GM12878 (cell line): ENCODE measurements at regions not wholly inside any gene's neighbourhood (a gene's known extent, or its start where the extent isn't known, plus 50 kb on each side); places are given as distances from the start of the nearest gene placed in this dataset.

Experiments used
- ATAC-seq: fragments of 200-7000 bp; cut with Tn5 transposase; 3 replicates; pipeline ENCODE4 v1.9.1; 2020; ENCODE audit warnings: mild to moderate bottlenecking, moderate library complexity
- BruUV-seq: library from RNA; stranded (reverse); fragments of 400-500 nt; replicated peaks from 2 replicates; lab custom pipeline; 2021; lab: Mats Ljungman, UMichigan
- CTCF ChIA-PET: fragments of 300-600 bp; sonication (Branson Sonifier 250); formaldehyde crosslinking; extraction: SDS; loops from one replicate; lab custom pipeline; 2021; ENCODE audit warnings: inconsistent platforms; lab: Yijun Ruan, JAX
- POLR2A ChIA-PET: fragments of 350-600 bp; formaldehyde crosslinking; extraction: SDS; loops from one replicate; lab custom pipeline; 2021; ENCODE audit warnings: inconsistent platforms; lab: Charles Lee
- RAD21 ChIA-PET: fragments of 300-600 bp; sonication (Branson Sonifier 250); formaldehyde crosslinking; loops from one replicate; lab custom pipeline; 2023; ENCODE audit warnings: antibody characterized with exemption; ENCODE audit not compliant: unreplicated experiment; lab: Charles Lee
- SMC1A ChIA-PET: fragments of 300-600 bp; sonication (Branson Sonifier 250); formaldehyde crosslinking; loops from one replicate; lab custom pipeline; 2023; ENCODE audit not compliant: unreplicated experiment, uncharacterized antibody; lab: Charles Lee
- DNase-seq: peaks from one replicate; pipeline ENCODE4 v3.0.0-alpha.2; 2011; ENCODE audit warnings: low read depth, low spot score
- FAIRE-seq: peaks from 3 replicates; lab custom pipeline; 2011; peaks lifted over from hg19 to GRCh38; lab: Jason Lieb, UNC
- H2AFZ ChIP-seq: 2 replicates; pipeline ENCODE4 v1.6.0; 2011; ENCODE audit warnings: low read depth, low read length, control low read depth; ENCODE audit not compliant: control insufficient read depth
- H3K27ac ChIP-seq: 2 replicates; pipeline ENCODE4 v1.5.1; 2011; ENCODE audit warnings: control low read depth; ENCODE audit not compliant: control insufficient read depth, insufficient read depth
- H3K27me3 ChIP-seq, 2 experiments: replicated peaks in 1 of 2; 2 replicates each; pipeline versions ENCODE4 v1.6.0 to v1.6.1; 2011; ENCODE audit warnings: low read length in 1 of 2; ENCODE audit not compliant: control insufficient read depth in 2 of 2, insufficient read depth in 2 of 2
- H3K36me3 ChIP-seq, 2 experiments: 2 replicates each; pipeline ENCODE4 v1.5.1; 2011; ENCODE audit warnings: low read length in 1 of 2; ENCODE audit not compliant: control insufficient read depth in 2 of 2, insufficient read depth in 2 of 2
- H3K4me1 ChIP-seq: 2 replicates; pipeline ENCODE4 v1.6.1; 2011; ENCODE audit warnings: mild to moderate bottlenecking, low read length, moderate library complexity, mixed read lengths; ENCODE audit not compliant: control insufficient read depth, insufficient read depth
- H3K4me2 ChIP-seq: 2 replicates; pipeline ENCODE4 v1.6.0; 2011; ENCODE audit warnings: control low read depth; ENCODE audit not compliant: control insufficient read depth, insufficient read depth
- H3K4me3 ChIP-seq: fragments of 200-600 bp; sonication (generic); 2 replicates; pipeline ENCODE4 v1.5.1; 2016
- H3K79me2 ChIP-seq: 2 replicates; pipeline ENCODE4 v1.6.0; 2011; ENCODE audit warnings: low read length; ENCODE audit not compliant: control insufficient read depth, insufficient read depth
- H3K9ac ChIP-seq: 2 replicates; pipeline ENCODE4 v1.8.0; 2011; ENCODE audit warnings: low read length, control low read depth, mixed read lengths; ENCODE audit not compliant: control insufficient read depth, insufficient read depth
- H3K9me3 ChIP-seq: replicated peaks from 3 replicates; pipeline ENCODE4 v1.5.1; 2011; ENCODE audit warnings: mild to moderate bottlenecking, low read length; ENCODE audit not compliant: control insufficient read depth, insufficient read depth
- H4K20me1 ChIP-seq: 2 replicates; pipeline ENCODE4 v1.6.0; 2011; ENCODE audit not compliant: control insufficient read depth, insufficient read depth
- DPF2 ChIP-seq: fragments of 450-650 bp; IDR thresholded peaks from 2 replicates; pipeline ENCODE4 v1.6.1; 2017; ENCODE audit warnings: mild to moderate bottlenecking
- MEF2A ChIP-seq: IDR thresholded peaks from 2 replicates; pipeline ENCODE4 v1.6.1; 2011; ENCODE audit warnings: low read depth, mild to moderate bottlenecking, low read length, moderate library complexity; ENCODE audit not compliant: insufficient read depth
- MEF2B ChIP-seq: fragments of 450-650 bp; IDR thresholded peaks from 2 replicates; pipeline ENCODE4 v1.6.1; 2018; ENCODE audit warnings: mild to moderate bottlenecking, moderate library complexity; ENCODE audit not compliant: partially characterized antibody, poor library complexity, severe bottlenecking
- NR2C1 ChIP-seq: fragments of 450-650 bp; IDR thresholded peaks from 2 replicates; pipeline ENCODE4 v1.6.1; 2017; ENCODE audit warnings: antibody characterized with exemption, mild to moderate bottlenecking, moderate library complexity
- NRF1 ChIP-seq: conservative IDR thresholded peaks from 2 replicates; pipeline ENCODE4 v1.6.1; 2011; ENCODE audit warnings: mild to moderate bottlenecking, low read depth, low read length, improper control_type of control experiment
- RAD21 ChIP-seq: IDR thresholded peaks from 2 replicates; pipeline ENCODE4 v1.6.1; 2011; ENCODE audit warnings: mild to moderate bottlenecking, low read depth, low read length, moderate library complexity; ENCODE audit not compliant: insufficient read depth
- SMC3 ChIP-seq: IDR thresholded peaks from 2 replicates; pipeline ENCODE4 v1.6.1; 2011; ENCODE audit warnings: low read length, improper control_type of control experiment, borderline replicate concordance
- ZNF217 ChIP-seq: fragments of 450-650 bp; IDR thresholded peaks from 2 replicates; pipeline ENCODE4 v1.6.1; 2017; ENCODE audit warnings: antibody characterized with exemption, mild to moderate bottlenecking
- ZNF24 ChIP-seq: fragments of 450-650 bp; IDR thresholded peaks from 2 replicates; pipeline ENCODE4 v1.6.1; 2017; ENCODE audit warnings: antibody characterized with exemption, mild to moderate bottlenecking
- ZNF384 ChIP-seq: IDR thresholded peaks from 2 replicates; pipeline ENCODE4 v1.6.1; 2012; ENCODE audit warnings: low read depth, mild to moderate bottlenecking, low read length, improper control_type of control experiment, borderline replicate concordance
- WGBS: methylation state at CpG from one replicate; pipeline ENCODE4 v1.1.6; 2016; ENCODE audit warnings: low lambda C conversion rate; ENCODE audit not compliant: insufficient replicate concordance, insufficient coverage; ENCODE audit errors: missing lambda C conversion rate; 5-methylcytosine and 5-hydroxymethylcytosine counted together
- in situ Hi-C: fragments of 300-500 bp; cut with MboI; formaldehyde crosslinking; loops from 9 replicates; pipeline ENCODE4 v1.14.3; 2018; ENCODE audit warnings: mixed read lengths
- intact Hi-C: fragments of 100-400 bp; cut with micrococcal nuclease; formaldehyde crosslinking; loops from one replicate; pipeline ENCODE4 v1.14.2; 2022; ENCODE audit not compliant: unreplicated experiment
- TF ChIP-seq, protein P1 (sequence below): fragments of 450-650 bp; IDR thresholded peaks from 2 replicates; pipeline ENCODE4 v1.6.1; 2016; ENCODE audit warnings: mild to moderate bottlenecking, moderate library complexity, borderline replicate concordance
- TF ChIP-seq, protein P2 (sequence below), 3 experiments: IDR thresholded peaks in 2 of 3; conservative IDR thresholded peaks in 1 of 3; 2 replicates each; pipeline ENCODE4 v1.5.1; 2011; ENCODE audit warnings: low read depth in 3 of 3, low read length in 3 of 3, mild to moderate bottlenecking in 3 of 3, control low read depth in 2 of 3, moderate library complexity in 2 of 3, inconsistent platforms in 1 of 3, mixed read lengths in 1 of 3; ENCODE audit not compliant: control insufficient read depth in 2 of 3, insufficient read depth in 1 of 3; ENCODE audit errors: extremely low read depth in 1 of 3
- TF ChIP-seq, protein P3 (sequence below): fragments of 150-350 bp; IDR thresholded peaks from 2 replicates; pipeline ENCODE4 v1.6.1; 2016; ENCODE audit warnings: low read depth, low read length

DNA sequence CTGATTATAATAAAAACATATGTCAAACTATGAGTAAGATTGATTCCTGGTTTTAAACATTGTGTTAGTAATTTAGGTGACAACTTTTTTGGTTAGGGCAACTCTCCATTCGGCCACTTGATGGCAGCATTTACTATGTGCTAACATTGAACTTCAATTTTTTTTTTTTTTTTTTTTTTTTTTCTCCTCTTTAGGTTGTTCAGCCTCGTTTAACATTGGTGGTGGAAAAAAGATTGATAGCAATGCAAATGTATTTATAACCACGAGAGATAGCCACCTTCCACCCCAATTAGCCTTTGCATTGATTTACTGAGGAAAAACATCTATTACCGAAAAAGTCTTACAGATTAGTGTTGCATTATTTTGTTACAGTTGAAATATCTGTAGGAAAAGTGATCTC lies 159.1 kb downstream of the CSNK1G3 start:
- POLR2A ChIA-PET, result no interaction called here
- Histone ChIP-seq H3K9me3 (no peaks in the 10 kb centered on the region), H3K36me3 (no peaks in the 10 kb centered on the region), H3K4me1 (no peaks in the 10 kb centered on the region), H3K9ac (no peak overlapping the region), H3K27me3 (no peaks in the 10 kb centered on the region), H3K4me2 (no peak overlapping the region)
- ATAC-seq (peak; percentile 27; the same call in 2 of the 3 replicates), DNase-seq (no peak), FAIRE-seq (peak; percentile 64)
- intact Hi-C loops, result loop anchor here (5.0 to 10.0 kb wide), 3 partner anchors 976 to 1254 kb away; partner anchors contain the start of gene ZNF608
- CTCF ChIA-PET, result interaction anchor here (0.5 to 1.6 kb wide), 14 partner anchors 10 to 1029 kb away, joined by 3 to 7 read pairs (median 3); no protein-coding TSS in a partner anchor
- SMC1A ChIA-PET, result interaction anchor here (0.6 to 1.3 kb wide), 8 partner anchors 9 to 817 kb away, joined by 3 to 4 read pairs (median 3); no protein-coding TSS in a partner anchor
- TF ChIP-seq, protein P1, sequence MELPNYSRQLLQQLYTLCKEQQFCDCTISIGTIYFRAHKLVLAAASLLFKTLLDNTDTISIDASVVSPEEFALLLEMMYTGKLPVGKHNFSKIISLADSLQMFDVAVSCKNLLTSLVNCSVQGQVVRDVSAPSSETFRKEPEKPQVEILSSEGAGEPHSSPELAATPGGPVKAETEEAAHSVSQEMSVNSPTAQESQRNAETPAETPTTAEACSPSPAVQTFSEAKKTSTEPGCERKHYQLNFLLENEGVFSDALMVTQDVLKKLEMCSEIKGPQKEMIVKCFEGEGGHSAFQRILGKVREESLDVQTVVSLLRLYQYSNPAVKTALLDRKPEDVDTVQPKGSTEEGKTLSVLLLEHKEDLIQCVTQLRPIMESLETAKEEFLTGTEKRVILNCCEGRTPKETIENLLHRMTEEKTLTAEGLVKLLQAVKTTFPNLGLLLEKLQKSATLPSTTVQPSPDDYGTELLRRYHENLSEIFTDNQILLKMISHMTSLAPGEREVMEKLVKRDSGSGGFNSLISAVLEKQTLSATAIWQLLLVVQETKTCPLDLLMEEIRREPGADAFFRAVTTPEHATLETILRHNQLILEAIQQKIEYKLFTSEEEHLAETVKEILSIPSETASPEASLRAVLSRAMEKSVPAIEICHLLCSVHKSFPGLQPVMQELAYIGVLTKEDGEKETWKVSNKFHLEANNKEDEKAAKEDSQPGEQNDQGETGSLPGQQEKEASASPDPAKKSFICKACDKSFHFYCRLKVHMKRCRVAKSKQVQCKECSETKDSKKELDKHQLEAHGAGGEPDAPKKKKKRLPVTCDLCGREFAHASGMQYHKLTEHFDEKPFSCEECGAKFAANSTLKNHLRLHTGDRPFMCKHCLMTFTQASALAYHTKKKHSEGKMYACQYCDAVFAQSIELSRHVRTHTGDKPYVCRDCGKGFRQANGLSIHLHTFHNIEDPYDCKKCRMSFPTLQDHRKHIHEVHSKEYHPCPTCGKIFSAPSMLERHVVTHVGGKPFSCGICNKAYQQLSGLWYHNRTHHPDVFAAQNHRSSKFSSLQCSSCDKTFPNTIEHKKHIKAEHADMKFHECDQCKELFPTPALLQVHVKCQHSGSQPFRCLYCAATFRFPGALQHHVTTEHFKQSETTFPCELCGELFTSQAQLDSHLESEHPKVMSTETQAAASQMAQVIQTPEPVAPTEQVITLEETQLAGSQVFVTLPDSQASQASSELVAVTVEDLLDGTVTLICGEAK, result peak; percentile 81
- TF ChIP-seq, protein P2, sequence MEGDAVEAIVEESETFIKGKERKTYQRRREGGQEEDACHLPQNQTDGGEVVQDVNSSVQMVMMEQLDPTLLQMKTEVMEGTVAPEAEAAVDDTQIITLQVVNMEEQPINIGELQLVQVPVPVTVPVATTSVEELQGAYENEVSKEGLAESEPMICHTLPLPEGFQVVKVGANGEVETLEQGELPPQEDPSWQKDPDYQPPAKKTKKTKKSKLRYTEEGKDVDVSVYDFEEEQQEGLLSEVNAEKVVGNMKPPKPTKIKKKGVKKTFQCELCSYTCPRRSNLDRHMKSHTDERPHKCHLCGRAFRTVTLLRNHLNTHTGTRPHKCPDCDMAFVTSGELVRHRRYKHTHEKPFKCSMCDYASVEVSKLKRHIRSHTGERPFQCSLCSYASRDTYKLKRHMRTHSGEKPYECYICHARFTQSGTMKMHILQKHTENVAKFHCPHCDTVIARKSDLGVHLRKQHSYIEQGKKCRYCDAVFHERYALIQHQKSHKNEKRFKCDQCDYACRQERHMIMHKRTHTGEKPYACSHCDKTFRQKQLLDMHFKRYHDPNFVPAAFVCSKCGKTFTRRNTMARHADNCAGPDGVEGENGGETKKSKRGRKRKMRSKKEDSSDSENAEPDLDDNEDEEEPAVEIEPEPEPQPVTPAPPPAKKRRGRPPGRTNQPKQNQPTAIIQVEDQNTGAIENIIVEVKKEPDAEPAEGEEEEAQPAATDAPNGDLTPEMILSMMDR (IDR thresholded peaks at IDR 0.05 in 2 of 3, conservative IDR thresholded peaks at IDR 0.05 in 1 of 3; ENCODE audit: control insufficient read depth in 2 of 3, extremely low read depth in 1 of 3, insufficient read depth in 1 of 3, low read depth in 3 of 3, low read length in 3 of 3), result peak; percentile 71 to 74 (median 72)
- TF ChIP-seq NRF1 (no peak), RAD21 (peak; percentile 89), ZNF217 (no peak), MEF2A (peak; percentile 20; the same call in 1 of the 2 replicates), ZNF24 (no peak), MEF2B (no peak), DPF2 (no peak), NR2C1 (no peak), SMC3 (peak; percentile 82), ZNF384 (peak; percentile 99)
- TF ChIP-seq, protein P3, sequence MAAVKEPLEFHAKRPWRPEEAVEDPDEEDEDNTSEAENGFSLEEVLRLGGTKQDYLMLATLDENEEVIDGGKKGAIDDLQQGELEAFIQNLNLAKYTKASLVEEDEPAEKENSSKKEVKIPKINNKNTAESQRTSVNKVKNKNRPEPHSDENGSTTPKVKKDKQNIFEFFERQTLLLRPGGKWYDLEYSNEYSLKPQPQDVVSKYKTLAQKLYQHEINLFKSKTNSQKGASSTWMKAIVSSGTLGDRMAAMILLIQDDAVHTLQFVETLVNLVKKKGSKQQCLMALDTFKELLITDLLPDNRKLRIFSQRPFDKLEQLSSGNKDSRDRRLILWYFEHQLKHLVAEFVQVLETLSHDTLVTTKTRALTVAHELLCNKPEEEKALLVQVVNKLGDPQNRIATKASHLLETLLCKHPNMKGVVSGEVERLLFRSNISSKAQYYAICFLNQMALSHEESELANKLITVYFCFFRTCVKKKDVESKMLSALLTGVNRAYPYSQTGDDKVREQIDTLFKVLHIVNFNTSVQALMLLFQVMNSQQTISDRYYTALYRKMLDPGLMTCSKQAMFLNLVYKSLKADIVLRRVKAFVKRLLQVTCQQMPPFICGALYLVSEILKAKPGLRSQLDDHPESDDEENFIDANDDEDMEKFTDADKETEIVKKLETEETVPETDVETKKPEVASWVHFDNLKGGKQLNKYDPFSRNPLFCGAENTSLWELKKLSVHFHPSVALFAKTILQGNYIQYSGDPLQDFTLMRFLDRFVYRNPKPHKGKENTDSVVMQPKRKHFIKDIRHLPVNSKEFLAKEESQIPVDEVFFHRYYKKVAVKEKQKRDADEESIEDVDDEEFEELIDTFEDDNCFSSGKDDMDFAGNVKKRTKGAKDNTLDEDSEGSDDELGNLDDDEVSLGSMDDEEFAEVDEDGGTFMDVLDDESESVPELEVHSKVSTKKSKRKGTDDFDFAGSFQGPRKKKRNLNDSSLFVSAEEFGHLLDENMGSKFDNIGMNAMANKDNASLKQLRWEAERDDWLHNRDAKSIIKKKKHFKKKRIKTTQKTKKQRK, result no peak
- TF ChIP-seq, all 136 proteins: peak for 6
- H4K20me1 ChIP-seq, result no peaks in the 10 kb centered on the region
- RAD21 ChIA-PET, result interaction anchor here (0.7 to 1.4 kb wide), 8 partner anchors 17 to 1947 kb away, joined by 3 to 4 read pairs (median 3); no protein-coding TSS in a partner anchor
- 0% methylated on average over 4 of the region's 4 CpGs for WGBS
- no peak overlapping the region for H2AFZ ChIP-seq
- H3K79me2 ChIP-seq, result no peaks in the 10 kb centered on the region
- H3K27ac ChIP-seq, result no peak overlapping the region
- H3K4me3 ChIP-seq, result no peak overlapping the region
- in situ Hi-C loops, result loop anchor here (25.0 kb wide), 1 partner anchor 1041 kb away; no protein-coding TSS in a partner anchor
- no TSS peak for BruUV-seq
